Epithelial cell of esophagus (primary cell): ENCODE measurements at regions not wholly inside any gene's neighbourhood (a gene's known extent, or its start where the extent isn't known, plus 50 kb on each side); places are given as distances from the start of the nearest gene placed in this dataset.
"Not testable (repeated sequence)": the region's sequence is repeated elsewhere in the genome, so short reads cannot be mapped to it uniquely, and the experiment has no call there.

ENCODE experiments used
- DNase-seq: peaks from one replicate; pipeline ENCODE4 v3.0.0; 2010; ENCODE audit warnings: low read depth
- H3K4me3 ChIP-seq: 2 replicates; pipeline ENCODE4 v1.5.1; 2011; ENCODE audit warnings: mild to moderate bottlenecking, low read length, control low read depth
- TF ChIP-seq, protein P1 (sequence below): IDR thresholded peaks from 2 replicates; pipeline ENCODE4 v1.5.1; 2011; ENCODE audit warnings: low read depth, mild to moderate bottlenecking, low read length, control low read depth, inconsistent platforms; ENCODE audit not compliant: insufficient read depth; ENCODE audit errors: missing control alignments

GRCh38 chr6:111925296-111925695, 52.0 kb upstream of the FYN start:
- TF ChIP-seq, protein P1, sequence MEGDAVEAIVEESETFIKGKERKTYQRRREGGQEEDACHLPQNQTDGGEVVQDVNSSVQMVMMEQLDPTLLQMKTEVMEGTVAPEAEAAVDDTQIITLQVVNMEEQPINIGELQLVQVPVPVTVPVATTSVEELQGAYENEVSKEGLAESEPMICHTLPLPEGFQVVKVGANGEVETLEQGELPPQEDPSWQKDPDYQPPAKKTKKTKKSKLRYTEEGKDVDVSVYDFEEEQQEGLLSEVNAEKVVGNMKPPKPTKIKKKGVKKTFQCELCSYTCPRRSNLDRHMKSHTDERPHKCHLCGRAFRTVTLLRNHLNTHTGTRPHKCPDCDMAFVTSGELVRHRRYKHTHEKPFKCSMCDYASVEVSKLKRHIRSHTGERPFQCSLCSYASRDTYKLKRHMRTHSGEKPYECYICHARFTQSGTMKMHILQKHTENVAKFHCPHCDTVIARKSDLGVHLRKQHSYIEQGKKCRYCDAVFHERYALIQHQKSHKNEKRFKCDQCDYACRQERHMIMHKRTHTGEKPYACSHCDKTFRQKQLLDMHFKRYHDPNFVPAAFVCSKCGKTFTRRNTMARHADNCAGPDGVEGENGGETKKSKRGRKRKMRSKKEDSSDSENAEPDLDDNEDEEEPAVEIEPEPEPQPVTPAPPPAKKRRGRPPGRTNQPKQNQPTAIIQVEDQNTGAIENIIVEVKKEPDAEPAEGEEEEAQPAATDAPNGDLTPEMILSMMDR, result no peak
- peak; percentile 57 for DNase-seq
- no peak overlapping the region for H3K4me3 ChIP-seq

GRCh38 chr6:111926731-111927302, 53.6 kb upstream of the FYN start:
- no peak for DNase-seq
- no peak overlapping the region for H3K4me3 ChIP-seq
- TF ChIP-seq, protein P1, result no peak

DNA sequence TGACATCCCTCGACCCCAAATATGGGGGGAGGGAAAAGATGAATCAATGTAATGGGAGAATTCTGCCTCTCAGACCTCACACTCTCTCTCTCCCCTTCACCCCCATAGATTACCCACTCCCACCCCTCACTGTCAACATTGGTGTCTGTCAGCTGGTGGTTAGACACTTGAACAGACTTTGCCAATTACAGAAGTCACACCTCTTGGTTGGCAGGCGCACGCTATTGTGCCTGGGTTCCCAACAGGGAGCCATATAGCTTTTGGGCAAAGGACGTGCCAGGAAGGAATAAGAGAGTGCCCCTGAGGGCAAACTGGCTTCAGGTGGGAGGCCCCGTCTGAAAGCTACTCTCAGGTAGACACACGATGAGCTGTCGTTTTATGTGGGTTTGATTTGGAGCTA, 54.1 kb upstream of the FYN start:
- DNase-seq, result no peak
- H3K4me3 ChIP-seq, result no peak overlapping the region
- TF ChIP-seq, protein P1, result no peak

GRCh38 chr6:111928139-111928538, 54.9 kb upstream of the FYN start:
- no peak overlapping the region for H3K4me3 ChIP-seq
- DNase-seq, result no peak
- TF ChIP-seq, protein P1, result no peak

DNA sequence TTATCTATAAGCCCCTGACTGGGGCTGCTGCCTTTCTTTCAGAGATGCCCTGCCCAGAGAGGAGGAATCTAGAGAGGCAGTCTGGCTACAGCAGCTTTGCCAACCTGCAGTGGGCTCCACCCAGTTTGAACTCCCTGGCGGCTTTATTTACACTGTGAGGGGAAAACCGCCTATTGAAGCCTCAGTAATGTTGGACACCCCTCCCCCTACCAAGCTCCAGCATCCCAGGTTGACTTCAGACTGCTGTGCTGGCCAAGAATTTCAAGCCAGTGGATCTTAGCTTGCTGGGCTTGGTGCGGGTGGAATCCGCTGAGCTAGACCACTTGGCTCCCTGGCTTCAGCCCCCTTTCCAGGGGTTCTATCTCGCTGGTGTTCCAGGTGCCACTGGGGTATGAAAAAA, 61.4 kb upstream of the FYN start:
- not testable (repeated sequence) for H3K4me3 ChIP-seq, DNase-seq

- no peak for DNase-seq
- no peak overlapping the region for H3K4me3 ChIP-seq
- TF ChIP-seq, protein P1, result no peak
Observed at GRCh38 chr6:111936718-111937117, 63.5 kb upstream of the FYN start.

DNA sequence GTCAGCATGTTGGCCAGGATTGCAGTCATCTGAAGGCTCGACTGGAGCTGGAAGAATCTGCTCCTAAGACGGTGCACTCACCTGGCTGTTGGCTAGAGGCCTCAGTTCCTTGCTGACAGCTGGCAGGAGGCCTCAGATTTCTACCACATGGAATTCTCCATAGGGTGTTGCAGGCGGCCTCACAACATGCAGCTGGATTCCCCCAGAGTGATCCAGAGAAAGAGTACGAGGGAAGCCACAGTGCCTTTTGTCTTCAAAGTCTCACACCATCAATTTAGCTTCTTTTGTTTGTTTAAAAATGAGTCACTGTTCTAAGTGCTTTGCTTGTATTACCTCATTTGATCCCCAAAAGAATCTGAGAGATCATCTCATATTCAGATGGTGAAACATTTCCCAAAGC, 65.5 kb upstream of the FYN start:
- H3K4me3 ChIP-seq, result no peak overlapping the region
- TF ChIP-seq, protein P1, result no peak
- peak; percentile 71 for DNase-seq
